Activated CD8-positive, alpha-beta T cell treated with anti-CD3 and anti-CD28 coated beads for 36 hours (primary cell): ENCODE measurements at regions not wholly inside any gene's neighbourhood (a gene's known extent, or its start where the extent isn't known, plus 50 kb on each side); places are given as distances from the start of the nearest gene placed in this dataset.
"Not testable (repeated sequence)": the region's sequence is repeated elsewhere in the genome, so short reads cannot be mapped to it uniquely, and the experiment has no call there.

Source experiments
- ATAC-seq: fragments of 200-7000 bp; cut with Tn5 transposase; one replicate; pipeline ENCODE4 v1.10.0; 2021; ENCODE audit warnings: mild to moderate bottlenecking, moderate library complexity
- CTCF ChIA-PET: fragments of 350-600 bp; sonication (Branson Sonifier 250); formaldehyde crosslinking; loops from one replicate; lab custom pipeline; 2021; ENCODE audit warnings: antibody characterized with exemption; lab: Charles Lee
- POLR2A ChIA-PET: fragments of 350-600 bp; sonication (Branson Sonifier 250); formaldehyde crosslinking; loops from one replicate; lab custom pipeline; 2021; ENCODE audit warnings: antibody characterized with exemption; lab: Charles Lee
- DNase-seq: peaks from one replicate; pipeline ENCODE4 v3.0.0-alpha.2; 2020
- H3K27ac Mint-ChIP-seq: one replicate; pipeline ENCODE4 v1.8.0; 2021; ENCODE audit warnings: mild to moderate bottlenecking, mixed read lengths
- H3K27me3 Mint-ChIP-seq: one replicate; pipeline ENCODE4 v1.8.0; 2021; ENCODE audit warnings: mixed read lengths
- H3K36me3 Mint-ChIP-seq: one replicate; pipeline ENCODE4 v1.8.0; 2021; ENCODE audit warnings: low read depth, mixed read lengths
- H3K4me1 Mint-ChIP-seq: one replicate; pipeline ENCODE4 v1.8.0; 2021; ENCODE audit warnings: low read depth, mixed read lengths
- H3K4me3 Mint-ChIP-seq: one replicate; pipeline ENCODE4 v1.8.0; 2021; ENCODE audit warnings: mild to moderate bottlenecking, moderate library complexity, mixed read lengths
- H3K9me3 Mint-ChIP-seq: one replicate; pipeline ENCODE4 v1.8.0; 2021; ENCODE audit warnings: mixed read lengths
- CTCF ChIP-seq: fragments of 200-600 bp; IDR thresholded peaks from one replicate; pipeline ENCODE4 v1.8.0; 2022; ENCODE audit warnings: antibody characterized with exemption, mild to moderate bottlenecking
- intact Hi-C: fragments of 100-400 bp; cut with micrococcal nuclease; formaldehyde crosslinking; loops from one replicate; pipeline ENCODE4 v1.10.0; 2022

- no peak for TF ChIP-seq CTCF
- POLR2A ChIA-PET, result no interaction called here
- Mint-ChIP-seq H3K4me3 (no peak overlapping the region), H3K27ac (no peak overlapping the region), H3K36me3 (no peaks in the 10 kb centered on the region), H3K4me1 (no peaks in the 10 kb centered on the region), H3K27me3 (peaks cover 9% of the 10 kb centered on the region), H3K9me3 (no peaks in the 10 kb centered on the region)
- ATAC-seq (no peak), DNase-seq (no peak)
- intact Hi-C loops, result no loop called here
- CTCF ChIA-PET, result no interaction called here
Observed at GRCh38 chr6:156585859-156586258, 191.3 kb upstream of the ARID1B start.

- ATAC-seq, H3K9me3 Mint-ChIP-seq, DNase-seq, H3K27me3 Mint-ChIP-seq, H3K4me3 Mint-ChIP-seq, H3K36me3 Mint-ChIP-seq, H3K27ac Mint-ChIP-seq, H3K4me1 Mint-ChIP-seq, intact Hi-C loops, CTCF ChIA-PET, POLR2A ChIA-PET: not testable (repeated sequence)
Observed at GRCh38 chr6:156584121-156584520, 193.1 kb upstream of the ARID1B start.

- ChIA-PET CTCF (interaction anchor here (0.6 kb wide), 1 partner anchor 597 kb away, joined by 3 read pairs; no protein-coding TSS in a partner anchor), POLR2A (no interaction called here)
- DNase-seq (no peak), ATAC-seq (no peak)
- no peaks in the 10 kb centered on the region for H3K36me3 Mint-ChIP-seq
- TF ChIP-seq CTCF, result no peak
- H3K9me3 Mint-ChIP-seq, result peaks cover 7% of the 10 kb centered on the region
- H3K27ac Mint-ChIP-seq, result no peak overlapping the region
- intact Hi-C loops, result no loop called here
- H3K4me1 Mint-ChIP-seq, result no peaks in the 10 kb centered on the region
- H3K27me3 Mint-ChIP-seq, result peaks cover 12% of the 10 kb centered on the region
- H3K4me3 Mint-ChIP-seq, result no peak overlapping the region
Observed at GRCh38 chr6:156583083-156583482, 194.1 kb upstream of the ARID1B start.

- no peak for TF ChIP-seq CTCF
- H3K27me3 Mint-ChIP-seq, result peaks cover 12% of the 10 kb centered on the region
- DNase-seq (no peak), ATAC-seq (no peak)
- H3K4me3 Mint-ChIP-seq, result no peak overlapping the region
- no peaks in the 10 kb centered on the region for H3K4me1 Mint-ChIP-seq
- H3K36me3 Mint-ChIP-seq, result no peaks in the 10 kb centered on the region
- POLR2A ChIA-PET, result no interaction called here
- H3K27ac Mint-ChIP-seq, result no peak overlapping the region
- peaks cover 9% of the 10 kb centered on the region for H3K9me3 Mint-ChIP-seq
- intact Hi-C loops, result no loop called here
- CTCF ChIA-PET, result interaction anchor here (0.6 kb wide), 1 partner anchor 598 kb away, joined by 3 read pairs; no protein-coding TSS in a partner anchor
Observed at GRCh38 chr6:156582509-156582992, 194.6 kb upstream of the ARID1B start.

- peaks cover 13% of the 10 kb centered on the region for H3K27me3 Mint-ChIP-seq
- H3K9me3 Mint-ChIP-seq, result peaks cover 28% of the 10 kb centered on the region
- H3K27ac Mint-ChIP-seq, result no peak overlapping the region
- DNase-seq (no peak), ATAC-seq (no peak)
- ChIA-PET POLR2A (no interaction called here), CTCF (no interaction called here)
- H3K4me3 Mint-ChIP-seq, result no peak overlapping the region
- TF ChIP-seq CTCF, result no peak
- intact Hi-C loops, result no loop called here
- H3K4me1 Mint-ChIP-seq, result no peaks in the 10 kb centered on the region
- peaks cover 10% of the 10 kb centered on the region for H3K36me3 Mint-ChIP-seq
Observed at GRCh38 chr6:156579564-156579963, 197.6 kb upstream of the ARID1B start.

- Mint-ChIP-seq H3K27me3 (peaks cover 12% of the 10 kb centered on the region), H3K27ac (no peak overlapping the region), H3K36me3 (peaks cover 10% of the 10 kb centered on the region), H3K4me3 (no peak overlapping the region), H3K9me3 (peaks cover 28% of the 10 kb centered on the region), H3K4me1 (no peaks in the 10 kb centered on the region)
- ATAC-seq (no peak), DNase-seq (no peak)
- CTCF ChIA-PET, result no interaction called here
- no peak for TF ChIP-seq CTCF
- POLR2A ChIA-PET, result no interaction called here
- intact Hi-C loops, result no loop called here
Observed at GRCh38 chr6:156577749-156578148, 199.4 kb upstream of the ARID1B start.
